ENCODE measurements at regions not wholly inside any gene's neighbourhood (a gene's known extent, or its start where the extent isn't known, plus 50 kb on each side); places are given as distances from the start of the nearest gene placed in this dataset.

GRCh38 chr2:16243411-16243996, 303.2 kb downstream of the MYCN start:
- no peak for TF ChIP-seq CTCF (conservative IDR thresholded peaks at IDR 0.05; ENCODE audit: control insufficient read depth, insufficient read depth, low read depth, low read length)
- DNase-seq (ENCODE audit: low read depth) = no peak
- H3K4me3 ChIP-seq (ENCODE audit: control insufficient read depth, low read depth, low read length) = no peak overlapping the region

GRCh38 chr2:16242906-16243305, 302.6 kb downstream of the MYCN start:
- DNase-seq (ENCODE audit: low read depth) = no peak
- TF ChIP-seq CTCF (conservative IDR thresholded peaks at IDR 0.05; ENCODE audit: control insufficient read depth, insufficient read depth, low read depth, low read length) = no peak
- H3K4me3 ChIP-seq (ENCODE audit: control insufficient read depth, low read depth, low read length) = no peak overlapping the region

- no peak for DNase-seq (ENCODE audit: low read depth)
- H3K4me3 ChIP-seq (ENCODE audit: control insufficient read depth, low read depth, low read length) = no peak overlapping the region
- no peak for TF ChIP-seq CTCF (conservative IDR thresholded peaks at IDR 0.05; ENCODE audit: control insufficient read depth, insufficient read depth, low read depth, low read length)
Observed at GRCh38 chr2:16241166-16242160, 301.1 kb downstream of the MYCN start.

- H3K4me3 ChIP-seq (ENCODE audit: control insufficient read depth, low read depth, low read length) = no peak overlapping the region
- DNase-seq (ENCODE audit: low read depth) = no peak
- TF ChIP-seq CTCF (conservative IDR thresholded peaks at IDR 0.05; ENCODE audit: control insufficient read depth, insufficient read depth, low read depth, low read length) = no peak
Observed at GRCh38 chr2:16240402-16240801, 300.1 kb downstream of the MYCN start.

- DNase-seq (ENCODE audit: low read depth) = no peak
- H3K4me3 ChIP-seq (ENCODE audit: control insufficient read depth, low read depth, low read length) = no peak overlapping the region
- no peak for TF ChIP-seq CTCF (conservative IDR thresholded peaks at IDR 0.05; ENCODE audit: control insufficient read depth, insufficient read depth, low read depth, low read length)
Observed at GRCh38 chr2:16239296-16239850, 299.0 kb downstream of the MYCN start.

- H3K4me3 ChIP-seq (ENCODE audit: control insufficient read depth, low read depth, low read length) = no peak overlapping the region
- TF ChIP-seq CTCF (conservative IDR thresholded peaks at IDR 0.05; ENCODE audit: control insufficient read depth, insufficient read depth, low read depth, low read length) = no peak
- DNase-seq (ENCODE audit: low read depth) = no peak
Observed at GRCh38 chr2:16238786-16239185, 298.4 kb downstream of the MYCN start.
